Stimulated activated CD4-positive, alpha-beta T cell treated with anti-CD3 and anti-CD28 coated beads, Interleukin-4, amount 100 ng/mL, for 1 hour (primary cell): ENCODE measurements at regions not wholly inside any gene's neighbourhood (a gene's known extent, or its start where the extent isn't known, plus 50 kb on each side); places are given as distances from the start of the nearest gene placed in this dataset.
A peak's percentile ranks its signal among the peaks of the same experiment; 100 is the strongest.

Experiments used
- DNase-seq: peaks from one replicate; pipeline ENCODE4 v3.0.0-alpha.2; 2020

DNA sequence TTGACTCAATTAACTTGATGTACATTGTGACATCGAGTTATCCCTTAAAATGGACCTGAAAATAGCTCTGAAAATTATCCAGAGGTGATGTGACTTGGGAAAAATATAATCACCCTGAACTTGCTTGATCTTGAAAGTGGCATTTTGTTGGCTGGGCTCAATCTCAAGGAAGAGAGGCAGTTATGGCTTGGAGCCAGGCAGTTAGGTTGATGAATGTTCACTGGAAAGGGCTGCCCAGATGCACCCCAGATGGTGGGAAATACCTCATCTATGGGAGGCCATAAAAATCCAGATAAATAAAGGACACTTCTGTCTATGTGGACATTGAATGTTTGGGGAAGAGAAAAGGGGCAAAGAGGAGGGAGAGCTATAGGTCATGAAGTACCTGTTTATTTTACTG lies 55.7 kb upstream of the OR5AN1 start:
- DNase-seq: no peak

DNA sequence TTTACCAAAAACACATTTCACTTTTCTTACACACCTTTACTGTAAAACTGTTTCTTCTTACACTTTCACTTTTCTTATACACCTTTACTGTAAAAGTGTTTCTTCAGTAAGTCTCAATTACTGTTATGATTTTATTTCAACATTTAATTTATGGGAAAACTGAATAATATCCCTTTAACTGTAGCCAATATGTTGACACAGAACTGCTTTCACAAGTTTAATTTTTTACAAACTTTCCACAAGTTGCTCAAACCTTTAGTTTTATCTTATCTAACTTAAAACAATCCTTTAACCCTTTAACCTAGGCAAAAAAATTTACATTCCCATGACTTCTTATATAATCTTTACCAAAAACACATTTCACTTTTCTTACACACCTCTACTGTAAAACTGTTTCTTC lies 63.3 kb upstream of the OR5AN1 start:
- DNase-seq: no peak

DNA sequence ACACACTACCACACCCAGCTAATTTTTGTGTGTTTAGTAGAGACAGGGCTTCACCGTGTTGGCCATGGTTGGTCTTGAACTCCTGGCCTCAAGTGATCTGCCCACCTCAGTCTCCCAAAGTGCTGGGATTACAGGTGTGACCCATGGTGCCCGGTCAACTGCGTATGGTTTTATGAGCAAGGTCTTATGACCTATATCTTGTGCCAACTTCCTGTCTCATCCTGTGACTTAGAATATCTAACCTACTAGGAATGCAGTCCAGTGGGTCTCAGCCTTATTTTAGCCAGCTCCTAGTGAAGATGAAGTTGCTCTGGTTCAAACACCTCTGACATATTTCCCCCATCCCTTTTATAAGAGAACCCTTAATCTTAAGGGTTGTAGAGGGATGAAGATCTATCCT lies 66.1 kb upstream of the OR5AN1 start:
- DNase-seq: no peak

GRCh38 chr11:59291228-59291627 lies 67.5 kb upstream of the OR5AN1 start:
- no peak for DNase-seq

DNA sequence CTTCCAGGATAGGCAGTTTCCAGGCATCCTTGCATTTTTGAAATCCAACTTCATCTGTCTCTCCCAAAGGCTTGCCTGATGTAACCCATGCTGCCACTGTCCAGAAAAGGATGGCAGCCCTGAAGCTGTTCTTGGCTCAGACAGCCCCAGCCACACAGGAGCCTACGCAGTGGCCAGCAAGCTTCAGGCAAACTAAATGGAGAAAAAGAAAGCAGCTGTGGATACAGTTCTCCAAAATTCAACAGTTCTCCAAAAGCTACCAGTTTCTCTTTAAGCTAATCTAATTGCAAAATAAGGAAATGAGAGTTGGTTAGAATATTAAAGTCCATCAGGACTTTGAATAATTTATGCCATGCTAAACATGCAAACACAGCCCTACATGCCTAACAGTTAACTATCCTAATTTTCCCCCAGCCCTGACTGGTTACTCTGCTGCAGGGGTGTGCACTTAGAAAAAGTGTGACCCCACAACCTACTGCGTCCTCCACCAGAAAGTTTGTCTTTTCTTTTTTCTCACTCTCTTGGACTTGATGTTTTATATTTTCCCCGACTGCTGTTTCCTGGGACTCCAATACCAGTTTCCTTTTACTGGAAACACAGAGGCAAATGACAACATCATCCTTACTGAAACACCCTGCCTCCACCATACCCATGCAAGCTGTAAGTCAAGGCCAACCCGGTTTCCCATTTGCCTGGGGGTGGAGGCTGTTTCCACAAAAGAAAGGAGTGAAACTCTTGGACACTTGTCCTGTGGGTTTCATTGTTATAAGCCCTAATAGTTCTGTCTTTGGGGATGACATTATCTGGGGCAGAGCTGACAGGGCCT lies 69.1 kb upstream of the OR5AN1 start:
- no peak for DNase-seq

DNA sequence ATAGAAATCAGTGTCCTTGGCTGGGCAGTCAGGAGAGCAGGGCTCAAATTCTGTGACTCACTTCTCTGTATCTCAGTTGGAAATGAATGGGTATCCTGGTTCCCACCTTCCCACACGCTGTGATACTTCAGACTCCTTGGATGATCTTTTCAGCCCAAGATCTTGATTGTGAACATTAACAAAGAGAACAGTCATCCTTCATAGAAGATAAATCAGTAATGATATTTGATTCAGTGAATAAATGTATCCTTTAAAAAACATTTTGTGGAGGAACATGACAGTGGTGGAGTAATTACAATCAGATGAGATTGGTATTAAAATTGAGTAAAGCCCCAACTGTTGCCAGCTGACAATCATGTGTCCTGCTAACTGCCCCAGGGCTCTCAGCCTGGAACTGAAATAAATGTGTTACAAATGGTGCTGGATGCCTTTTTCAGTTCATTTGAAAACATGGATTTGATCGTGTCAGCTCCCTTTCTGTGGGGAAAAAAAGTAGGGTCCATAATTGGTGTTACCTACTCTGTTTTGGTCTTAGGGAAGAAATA lies 72.9 kb upstream of the OR5AN1 start:
- DNase-seq: no peak

GRCh38 chr11:59284773-59285129 lies 72.0 kb upstream of the MPEG1 start:
- DNase-seq: no peak

DNA sequence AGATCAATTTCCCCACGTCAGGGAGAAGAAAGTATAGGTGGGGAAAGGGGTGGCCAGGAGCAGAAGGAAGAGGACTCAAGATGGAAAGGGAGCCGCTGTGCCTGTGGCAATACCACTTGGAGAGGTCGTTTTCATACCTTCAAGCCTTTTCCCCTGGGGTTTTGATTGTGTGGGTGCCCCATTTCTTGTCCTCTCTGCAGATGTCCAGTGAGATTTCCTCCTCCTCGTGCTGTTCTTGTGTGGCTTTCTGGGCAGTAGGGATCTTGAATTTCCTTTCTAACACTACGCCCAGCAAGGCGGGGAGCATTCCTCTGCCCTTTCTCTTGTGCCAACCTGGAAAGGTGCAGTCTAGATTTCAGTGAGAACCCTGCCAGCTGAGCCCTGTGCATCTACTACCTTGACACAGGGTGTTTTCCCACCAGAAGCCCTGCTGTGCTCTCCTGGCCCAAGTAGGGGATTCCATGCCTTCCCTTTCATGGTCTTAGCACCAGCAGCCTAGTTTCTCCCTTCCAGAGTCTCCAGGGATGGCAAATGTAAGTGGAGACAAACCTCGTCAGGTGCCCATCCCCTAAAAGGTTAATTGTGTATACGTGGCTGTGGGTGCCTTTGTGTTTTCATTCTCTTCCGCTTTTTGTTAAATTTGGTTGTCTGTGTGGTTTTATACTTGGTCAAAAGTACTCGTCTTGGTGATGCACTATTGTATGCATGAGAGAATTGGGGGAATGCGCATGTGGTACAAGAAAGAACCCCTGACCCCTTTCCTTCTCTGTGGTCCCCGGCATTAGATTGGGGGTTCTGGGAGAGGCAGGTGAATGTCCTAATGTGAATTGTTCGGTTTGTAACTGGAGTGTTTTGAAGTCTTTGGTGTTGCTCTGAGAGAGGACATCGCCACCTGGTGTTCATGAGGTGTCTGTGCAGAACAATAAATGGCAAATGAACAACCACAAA lies 71.4 kb upstream of the MPEG1 start:
- DNase-seq: peak; percentile 31

DNA sequence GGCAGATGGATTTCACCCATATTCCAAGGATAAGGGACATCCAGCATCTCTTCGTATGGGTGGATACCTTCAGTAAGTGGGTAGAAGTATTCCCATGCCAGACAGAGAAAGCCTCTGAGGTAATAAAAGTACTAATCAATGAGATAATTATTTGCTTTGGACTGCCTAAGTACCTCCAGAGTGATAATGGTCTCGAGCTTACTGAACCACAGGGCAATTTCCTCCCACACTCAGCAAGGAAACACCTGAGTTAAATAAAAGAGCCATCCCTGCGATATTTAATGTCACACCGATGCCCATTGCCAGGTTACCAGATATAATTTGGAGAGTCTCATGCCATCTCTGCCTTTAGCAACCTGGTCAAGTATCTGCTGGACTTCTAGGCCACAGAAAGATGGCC lies 70.6 kb upstream of the MPEG1 start:
- no peak for DNase-seq

- no peak for DNase-seq
Observed at GRCh38 chr11:59281177-59281576, 68.5 kb upstream of the MPEG1 start.

GRCh38 chr11:59273373-59273841 lies 60.7 kb upstream of the MPEG1 start:
- DNase-seq: no peak

DNA sequence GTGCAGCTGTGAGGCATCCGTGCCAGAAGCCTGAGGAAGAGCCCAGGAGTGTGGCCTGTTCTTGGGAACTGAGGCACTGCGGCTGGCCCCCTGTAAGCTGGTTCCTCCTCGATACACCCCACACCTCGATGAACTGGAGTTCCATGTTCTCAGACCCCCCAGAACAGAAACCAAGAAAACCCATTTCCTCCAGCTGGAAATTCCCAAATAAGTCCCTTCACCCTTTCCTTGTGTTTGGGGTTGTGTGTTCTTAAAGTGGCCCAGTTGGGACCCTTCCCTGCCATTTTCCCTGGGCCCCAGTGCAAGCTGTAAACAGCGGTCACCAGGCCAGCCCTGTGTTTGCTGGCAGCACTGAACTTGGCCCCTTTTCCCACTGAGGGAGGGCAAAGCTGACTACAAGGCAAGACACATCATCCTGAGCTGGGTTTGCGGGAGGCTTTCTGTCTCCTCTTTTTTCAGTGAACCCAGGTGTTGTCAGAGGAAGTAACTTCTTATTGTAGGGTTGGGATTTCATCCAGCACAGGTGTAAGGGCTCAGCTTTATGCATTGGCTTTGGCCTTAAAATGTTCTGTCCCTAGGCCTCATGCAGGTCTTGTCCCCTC lies 60.1 kb upstream of the MPEG1 start:
- DNase-seq: no peak

- DNase-seq: no peak
Observed at GRCh38 chr11:59271811-59272327, 59.1 kb upstream of the MPEG1 start.

- no peak for DNase-seq
Observed at GRCh38 chr11:59271247-59271755, 58.6 kb upstream of the MPEG1 start.

DNA sequence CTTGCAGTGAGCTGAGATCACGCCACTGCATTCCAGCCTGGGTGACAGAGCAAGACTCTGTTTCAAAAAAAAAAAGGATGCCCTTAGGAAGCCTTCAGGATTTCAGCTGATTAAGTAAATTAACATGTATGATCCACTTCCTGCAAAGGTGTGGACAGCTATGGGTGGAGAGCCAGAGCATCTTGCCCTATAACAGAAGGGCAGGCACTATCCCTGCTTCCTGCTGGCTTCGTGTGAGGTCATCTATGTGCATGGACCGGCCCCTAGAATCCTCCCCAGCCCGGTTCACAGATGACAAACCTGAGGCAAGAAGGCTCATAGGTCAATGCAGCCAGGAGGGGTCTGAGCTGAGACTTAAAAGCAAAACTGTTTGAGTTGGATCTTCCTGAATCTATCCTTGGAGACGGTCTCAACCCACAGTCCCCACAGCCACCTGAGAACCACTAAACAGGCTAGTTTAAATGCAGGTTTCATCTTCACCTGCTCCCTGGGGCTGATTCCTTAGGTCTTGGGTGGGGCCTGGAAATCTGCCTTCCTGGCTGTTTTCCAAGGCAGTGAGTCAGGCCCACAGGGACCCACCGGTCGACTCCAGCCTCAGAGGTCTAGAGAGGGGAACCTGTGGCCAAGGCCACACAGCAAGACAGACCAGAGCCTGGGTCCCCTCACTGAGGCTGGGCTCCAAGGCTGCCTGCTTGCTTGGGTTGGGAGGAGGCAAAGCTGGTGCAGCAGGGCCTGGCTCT lies 55.2 kb upstream of the MPEG1 start:
- no peak for DNase-seq

- DNase-seq: no peak
Observed at GRCh38 chr11:59267196-59267595, 54.5 kb upstream of the MPEG1 start.

GRCh38 chr11:59266491-59266890 lies 53.8 kb upstream of the MPEG1 start:
- no peak for DNase-seq

DNA sequence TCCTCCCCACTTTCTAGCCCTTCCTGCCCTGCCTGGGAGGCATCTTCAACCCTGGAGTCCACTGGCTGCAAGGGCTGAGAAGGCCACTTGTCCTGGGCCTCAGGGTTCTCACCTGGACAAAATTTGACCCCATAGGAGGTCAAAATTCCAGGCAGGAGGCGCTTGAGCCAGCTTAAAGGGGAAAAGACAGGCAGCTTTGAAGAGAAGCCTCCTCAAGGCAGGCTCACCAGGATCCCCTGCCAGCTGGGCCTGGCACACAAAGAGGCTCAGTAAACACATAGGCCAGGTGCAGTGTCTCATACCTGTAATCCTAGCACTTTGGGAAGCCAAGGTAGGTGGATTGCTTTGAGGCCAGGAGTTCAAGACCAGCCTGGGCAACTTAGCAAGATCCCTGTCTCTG lies 53.0 kb upstream of the MPEG1 start:
- no peak for DNase-seq

DNA sequence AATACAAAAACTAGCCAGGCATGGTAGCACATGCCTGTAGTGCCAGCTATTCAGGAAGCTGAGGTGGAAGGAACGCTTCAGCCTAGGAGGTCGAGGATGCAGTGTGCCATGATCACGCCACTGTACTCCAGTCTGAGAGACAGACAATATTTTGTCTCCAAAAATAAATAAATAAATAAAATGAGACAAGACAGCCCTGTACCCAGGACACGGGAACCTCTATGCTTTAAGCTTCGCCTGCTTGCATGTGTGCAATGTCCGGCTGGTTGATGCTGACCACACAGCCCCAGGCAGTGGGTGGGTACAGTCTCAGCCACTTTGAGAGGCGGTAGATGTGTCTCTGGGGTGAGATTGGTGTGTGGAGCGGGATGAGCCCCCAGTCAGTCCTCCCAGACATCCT lies 52.0 kb upstream of the MPEG1 start:
- no peak for DNase-seq

DNA sequence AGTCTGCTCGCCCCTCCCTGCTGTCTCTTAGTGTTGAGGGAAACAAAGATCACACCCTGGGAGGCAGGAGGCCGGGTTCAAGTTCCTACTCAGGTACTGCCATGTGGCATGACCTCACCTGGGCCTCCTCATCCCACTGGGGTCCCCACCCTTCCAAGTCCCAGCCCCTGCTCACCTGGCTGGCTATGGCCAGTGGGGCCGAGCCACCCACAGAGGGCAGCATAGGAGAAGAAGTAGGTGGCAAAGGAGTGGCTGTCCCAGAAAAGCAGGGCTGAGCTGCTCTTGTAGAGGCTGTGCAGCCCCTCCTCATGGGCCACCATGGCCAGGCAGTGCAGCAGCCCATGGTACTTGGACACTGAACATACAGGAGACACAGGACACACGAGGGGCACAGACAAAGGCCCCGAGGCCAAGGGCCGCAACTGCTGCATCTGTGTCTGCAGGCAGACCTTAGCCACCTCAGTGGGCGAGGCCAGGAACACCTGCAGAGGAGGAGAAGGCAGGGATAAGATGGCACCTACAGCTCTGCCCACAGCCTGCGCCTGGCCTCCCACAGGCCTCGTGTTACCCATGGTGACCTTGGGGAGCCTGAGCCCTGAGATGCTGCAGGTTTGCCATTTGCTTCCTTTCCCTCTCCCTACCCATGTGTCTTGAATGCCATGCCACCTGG lies 50.6 kb upstream of the MPEG1 start:
- no peak for DNase-seq
